Breast epithelium (tissue), 3 donors: ENCODE measurements at regions not wholly inside any gene's neighbourhood (a gene's known extent, or its start where the extent isn't known, plus 50 kb on each side); places are given as distances from the start of the nearest gene placed in this dataset.

Source experiments
- POLR2A ChIP-seq: fragments of 450-650 bp; IDR thresholded peaks from one replicate; pipeline ENCODE4 v1.6.1; 2016; ENCODE audit warnings: antibody characterized with exemption, mild to moderate bottlenecking, moderate library complexity
- POLR2AphosphoS5 ChIP-seq, 3 donors: sonication (generic); formaldehyde crosslinking; IDR thresholded peaks; one replicate each; pipeline ENCODE4 v1.6.1; 2017; ENCODE audit warnings: antibody characterized with exemption in 3 of 3
- TF ChIP-seq, protein P1 (sequence below), 3 donors: fragments of 450-650 bp; IDR thresholded peaks; one replicate each; pipeline ENCODE4 v1.5.1; 2016 to 2017; ENCODE audit warnings: antibody characterized with exemption in 3 of 3, mild to moderate bottlenecking in 3 of 3, moderate library complexity in 3 of 3

DNA sequence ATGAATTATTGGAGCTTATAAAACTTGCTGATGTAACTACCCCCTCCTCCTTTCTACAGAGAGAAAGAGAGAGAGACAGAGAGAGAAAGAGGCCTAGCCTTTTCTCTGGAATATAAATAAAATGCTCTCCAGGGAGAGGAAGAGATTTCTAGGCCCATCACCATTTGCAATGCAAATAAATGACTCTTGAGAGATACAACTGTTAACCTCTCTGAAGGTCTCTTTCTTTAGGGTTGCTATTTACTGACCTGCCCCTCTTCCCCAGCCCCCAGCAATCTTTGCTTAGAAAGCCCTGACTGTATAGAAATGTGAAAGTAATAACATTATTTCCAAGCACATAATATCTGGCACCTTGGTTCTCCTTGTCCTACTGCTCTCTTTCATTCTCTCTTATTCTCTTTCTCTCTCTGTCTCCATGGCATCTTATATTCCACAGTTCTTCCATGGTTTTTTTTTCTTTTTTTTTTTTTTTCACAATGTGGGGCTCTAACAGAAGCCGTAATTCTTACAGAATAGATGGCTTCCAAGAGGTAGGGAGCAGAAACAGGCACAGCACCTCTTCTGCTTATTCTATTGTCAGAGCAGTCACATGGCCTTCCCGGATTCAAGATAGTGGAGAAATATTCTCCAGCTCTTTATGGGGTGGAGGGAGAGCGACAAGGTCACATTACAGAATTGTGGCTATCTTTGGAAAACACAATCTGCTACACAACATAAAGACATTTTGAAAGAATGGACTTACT lies 1087.9 kb upstream of the NUDT12 start:
- TF ChIP-seq, protein P1, sequence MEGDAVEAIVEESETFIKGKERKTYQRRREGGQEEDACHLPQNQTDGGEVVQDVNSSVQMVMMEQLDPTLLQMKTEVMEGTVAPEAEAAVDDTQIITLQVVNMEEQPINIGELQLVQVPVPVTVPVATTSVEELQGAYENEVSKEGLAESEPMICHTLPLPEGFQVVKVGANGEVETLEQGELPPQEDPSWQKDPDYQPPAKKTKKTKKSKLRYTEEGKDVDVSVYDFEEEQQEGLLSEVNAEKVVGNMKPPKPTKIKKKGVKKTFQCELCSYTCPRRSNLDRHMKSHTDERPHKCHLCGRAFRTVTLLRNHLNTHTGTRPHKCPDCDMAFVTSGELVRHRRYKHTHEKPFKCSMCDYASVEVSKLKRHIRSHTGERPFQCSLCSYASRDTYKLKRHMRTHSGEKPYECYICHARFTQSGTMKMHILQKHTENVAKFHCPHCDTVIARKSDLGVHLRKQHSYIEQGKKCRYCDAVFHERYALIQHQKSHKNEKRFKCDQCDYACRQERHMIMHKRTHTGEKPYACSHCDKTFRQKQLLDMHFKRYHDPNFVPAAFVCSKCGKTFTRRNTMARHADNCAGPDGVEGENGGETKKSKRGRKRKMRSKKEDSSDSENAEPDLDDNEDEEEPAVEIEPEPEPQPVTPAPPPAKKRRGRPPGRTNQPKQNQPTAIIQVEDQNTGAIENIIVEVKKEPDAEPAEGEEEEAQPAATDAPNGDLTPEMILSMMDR (IDR thresholded peaks at IDR 0.05), result no peak
- no peak for TF ChIP-seq POLR2A
- no peak for TF ChIP-seq POLR2AphosphoS5 (IDR thresholded peaks at IDR 0.05)
